ENCODE measurements at regions not wholly inside any gene's neighbourhood (a gene's known extent, or its start where the extent isn't known, plus 50 kb on each side); places are given as distances from the start of the nearest gene placed in this dataset.

GRCh38 chr3:150232992-150233451 is 175.1 kb upstream of the TSC22D2 start:
- DNase-seq (ENCODE audit: extremely low read depth in 1 of 4, low spot score in 3 of 4) = no peak
- Histone ChIP-seq H3K4me1 (replicated peaks in 1 of 2; ENCODE audit: control insufficient read depth in 2 of 2, insufficient read depth in 2 of 2, low read length in 2 of 2) (no peaks in the 10 kb centered on the region), H3K4me3 (no peak overlapping the region), H3K27me3 (ENCODE audit: control insufficient read depth in 2 of 2, insufficient read depth in 2 of 2, low read length in 2 of 2) (no peaks in the 10 kb centered on the region), H3K27ac (ENCODE audit: extremely low read depth, low read depth, low read length) (no peak overlapping the region), H4K20me1 (replicated peaks; ENCODE audit: control insufficient read depth, insufficient read depth, low read length) (no peaks in the 10 kb centered on the region), H3K36me3 (ENCODE audit: control insufficient read depth, insufficient read depth, low read length) (no peaks in the 10 kb centered on the region), H2AFZ (ENCODE audit: low read depth, low read length) (no peak overlapping the region), H3K4me2 (ENCODE audit: insufficient read depth, low read length) (no peak overlapping the region), H3K79me2 (ENCODE audit: control insufficient read depth, insufficient read depth, low read length) (no peaks in the 10 kb centered on the region), H3K9me3 (replicated peaks; ENCODE audit: control insufficient read depth, insufficient read depth, low read depth, low read length) (no peaks in the 10 kb centered on the region), H3K9me1 (ENCODE audit: control insufficient read depth, insufficient read depth, low read length) (no peaks in the 10 kb centered on the region), H3K9ac (ENCODE audit: insufficient read depth in 1 of 2, low read depth in 2 of 2, low read length in 2 of 2) (no peak overlapping the region)
- ChIA-PET POLR2A (interaction anchor here (1.1 to 1.2 kb wide), 2 partner anchors 10 to 295 kb away, joined by 3 to 4 read pairs; no protein-coding TSS in a partner anchor), CTCF (ENCODE audit: low intra/inter-chr PET ratio) (no interaction called here)
- BruUV-seq (replicated peaks) = no TSS peak
- intact Hi-C loops (cut with micrococcal nuclease) (no loop called here), in situ Hi-C loops (cut with MboI) (no loop called here)
- TF ChIP-seq ZNF232 (CRISPR knock-in tag; IDR thresholded peaks at IDR 0.05) = no peak
- peak; percentile 78 for TF ChIP-seq PKNOX1 (IDR thresholded peaks at IDR 0.05)
- no peak for ATAC-seq
- no peak for FAIRE-seq
- WGBS (ENCODE audit: insufficient coverage, low coverage, missing lambda C conversion rate) = 1% methylated on average over 4 of the region's 4 CpGs

- no peaks in the 10 kb centered on the region for H3K9me1 ChIP-seq (ENCODE audit: control insufficient read depth, insufficient read depth, low read length)
- no TSS peak for BruUV-seq (replicated peaks)
- no peak for TF ChIP-seq FOXA3 (CRISPR knock-in tag; conservative IDR thresholded peaks at IDR 0.05 in 1 of 2, IDR thresholded peaks at IDR 0.05 in 1 of 2)
- no peak for TF ChIP-seq ZNF133 (CRISPR knock-in tag; IDR thresholded peaks at IDR 0.05)
- no peak for TF ChIP-seq CCAR2 (IDR thresholded peaks at IDR 0.05; ENCODE audit: low read depth, low read length)
- TF ChIP-seq SRSF3 (IDR thresholded peaks at IDR 0.05; ENCODE audit: insufficient read depth, low read length) = no peak
- no peak for TF ChIP-seq E4F1 (CRISPR knock-in tag; IDR thresholded peaks at IDR 0.05; ENCODE audit: borderline replicate concordance)
- TF ChIP-seq ZNF57 (CRISPR knock-in tag; IDR thresholded peaks at IDR 0.05) = no peak
- TF ChIP-seq ZNF121 (CRISPR knock-in tag; conservative IDR thresholded peaks at IDR 0.05) = no peak
- TF ChIP-seq HDAC8 (tag; IDR thresholded peaks at IDR 0.05) = no peak
- no peak for TF ChIP-seq ZNF778 (CRISPR knock-in tag; IDR thresholded peaks at IDR 0.05)
- no peak for TF ChIP-seq CEBPB (tag; IDR thresholded peaks at IDR 0.05)
- no peak for TF ChIP-seq HNRNPK (IDR thresholded peaks at IDR 0.05; ENCODE audit: low read depth, low read length, poor library complexity, severe bottlenecking)
- no peak for TF ChIP-seq IRF2 (CRISPR knock-in tag; IDR thresholded peaks at IDR 0.05)
- ATAC-seq (no peak), DNase-seq (ENCODE audit: extremely low read depth in 1 of 4, low spot score in 3 of 4) (no peak), FAIRE-seq (no peak)
- WGBS (ENCODE audit: insufficient coverage, low coverage, missing lambda C conversion rate) = 12% methylated on average over 5 of the region's 5 CpGs
- no peaks in the 10 kb centered on the region for H3K36me3 ChIP-seq (ENCODE audit: control insufficient read depth, insufficient read depth, low read length)
- no peaks in the 10 kb centered on the region for H3K4me1 ChIP-seq (replicated peaks in 1 of 2; ENCODE audit: control insufficient read depth in 2 of 2, insufficient read depth in 2 of 2, low read length in 2 of 2)
- H2AFZ ChIP-seq (ENCODE audit: low read depth, low read length) = no peak overlapping the region
- H3K9ac ChIP-seq (ENCODE audit: insufficient read depth in 1 of 2, low read depth in 2 of 2, low read length in 2 of 2) = no peak overlapping the region
- ChIA-PET CTCF (ENCODE audit: low intra/inter-chr PET ratio) (no interaction called here), POLR2A (interaction anchor here (1.3 to 1.4 kb wide), 2 partner anchors 11 to 185 kb away, joined by 3 read pairs; no protein-coding TSS in a partner anchor)
- no peaks in the 10 kb centered on the region for H4K20me1 ChIP-seq (replicated peaks; ENCODE audit: control insufficient read depth, insufficient read depth, low read length)
- intact Hi-C loops (cut with micrococcal nuclease) = no loop called here
- H3K9me3 ChIP-seq (replicated peaks; ENCODE audit: control insufficient read depth, insufficient read depth, low read depth, low read length) = no peaks in the 10 kb centered on the region
- H3K4me2 ChIP-seq (ENCODE audit: insufficient read depth, low read length) = no peak overlapping the region
- H3K27ac ChIP-seq (ENCODE audit: extremely low read depth, low read depth, low read length) = no peak overlapping the region
- no peak overlapping the region for H3K4me3 ChIP-seq
- in situ Hi-C loops (cut with MboI) = no loop called here
- no peaks in the 10 kb centered on the region for H3K79me2 ChIP-seq (ENCODE audit: control insufficient read depth, insufficient read depth, low read length)
- H3K27me3 ChIP-seq (ENCODE audit: control insufficient read depth in 2 of 2, insufficient read depth in 2 of 2, low read length in 2 of 2) = peaks cover 3 to 8% of the 10 kb centered on the region in 2 experiments; a peak in 4 of 5 replicates
These were observed 178.1 kb upstream of the TSC22D2 start for GRCh38 chr3:150230037-150230436.
